PC-9 (cell line): ENCODE measurements at regions not wholly inside any gene's neighbourhood (a gene's known extent, or its start where the extent isn't known, plus 50 kb on each side); places are given as distances from the start of the nearest gene placed in this dataset.

Source experiments
- BruUV-seq: library from RNA; stranded (reverse); fragments of 400-500 nt; replicated peaks from 2 replicates; lab custom pipeline; 2021; lab: Mats Ljungman, UMichigan
- CTCF ChIA-PET: fragments of 300-600 bp; sonication (Branson Sonifier 250); formaldehyde crosslinking; loops from one replicate; lab custom pipeline; 2022; ENCODE audit warnings: antibody characterized with exemption; lab: Charles Lee
- POLR2A ChIA-PET: fragments of 300-600 bp; sonication (Branson Sonifier 250); formaldehyde crosslinking; loops from one replicate; lab custom pipeline; 2022; ENCODE audit warnings: antibody characterized with exemption; ENCODE audit not compliant: unreplicated experiment; lab: Charles Lee
- DNase-seq, 2 experiments: peaks; one replicate each; pipeline versions ENCODE4 v3.0.0 to v3.0.0-alpha.2; 2015 to 2022; ENCODE audit warnings: mixed read lengths in 1 of 2
- H2AFZ ChIP-seq: fragments of 200-600 bp; sonication (generic); 2 replicates; pipeline ENCODE4 v1.8.1; 2017; ENCODE audit warnings: antibody characterized with exemption
- H3F3A ChIP-seq: fragments of 200-600 bp; sonication (generic); 2 replicates; pipeline ENCODE4 v1.8.1; 2017; ENCODE audit warnings: antibody characterized with exemption, mild to moderate bottlenecking, low read depth; ENCODE audit not compliant: insufficient read depth
- H3K27ac ChIP-seq: fragments of 200-600 bp; sonication (generic); 2 replicates; pipeline ENCODE4 v1.6.1; 2016; ENCODE audit warnings: mixed run types
- H3K27me3 ChIP-seq: fragments of 200-600 bp; sonication (generic); 2 replicates; pipeline ENCODE4 v1.6.1; 2016; ENCODE audit warnings: low read depth, mixed run types; ENCODE audit not compliant: insufficient read depth
- H3K36me3 ChIP-seq: fragments of 200-600 bp; sonication (generic); 2 replicates; pipeline ENCODE4 v1.6.1; 2016; ENCODE audit warnings: low read depth, mixed run types
- H3K4me1 ChIP-seq: fragments of 200-600 bp; sonication (generic); replicated peaks from 2 replicates; pipeline ENCODE4 v1.6.1; 2016; ENCODE audit warnings: mixed run types; ENCODE audit not compliant: insufficient read depth
- H3K4me2 ChIP-seq: fragments of 200-600 bp; sonication (generic); 2 replicates; pipeline ENCODE4 v1.6.1; 2017; ENCODE audit warnings: mixed run types
- H3K4me3 ChIP-seq: fragments of 200-600 bp; sonication (generic); 2 replicates; pipeline ENCODE4 v1.6.1; 2016; ENCODE audit warnings: mixed run types
- H3K79me2 ChIP-seq: fragments of 200-600 bp; sonication (generic); 2 replicates; pipeline ENCODE4 v1.6.1; 2017; ENCODE audit warnings: low read depth, mixed run types
- H3K9me2 ChIP-seq: fragments of 200-600 bp; sonication (generic); 2 replicates; pipeline ENCODE4 v1.8.1; 2017; ENCODE audit warnings: mild to moderate bottlenecking; ENCODE audit not compliant: insufficient read depth
- H3K9me3 ChIP-seq: fragments of 200-600 bp; sonication (generic); 2 replicates; pipeline ENCODE4 v1.8.1; 2016; ENCODE audit warnings: low read depth; ENCODE audit not compliant: insufficient read depth
- H4K20me1 ChIP-seq: fragments of 200-600 bp; sonication (generic); 2 replicates; pipeline ENCODE4 v1.8.1; 2017; ENCODE audit not compliant: insufficient read depth
- CTCF ChIP-seq: fragments of 200-600 bp; sonication (generic); conservative IDR thresholded peaks from 2 replicates; pipeline ENCODE4 v1.6.1; 2017; ENCODE audit warnings: mixed run types, antibody characterized with exemption, mild to moderate bottlenecking, moderate library complexity
- EZH2 ChIP-seq: fragments of 200-600 bp; sonication (generic); IDR thresholded peaks from 2 replicates; pipeline ENCODE4 v1.8.0; 2017; ENCODE audit warnings: antibody characterized with exemption, low read depth
- intact Hi-C: fragments of 100-400 bp; cut with micrococcal nuclease; formaldehyde crosslinking; loops from one replicate; pipeline ENCODE4 v1.10.0; 2022; ENCODE audit not compliant: unreplicated experiment

GRCh38 chr1:43083375-43083891 is 88.7 kb downstream of the EBNA1BP2 start:
- no TSS peak for BruUV-seq
- no peak for DNase-seq
- H3K9me2 ChIP-seq = no peaks in the 10 kb centered on the region
- ChIA-PET POLR2A (no interaction called here), CTCF (no interaction called here)
- no peaks in the 10 kb centered on the region for H3F3A ChIP-seq
- intact Hi-C loops = no loop called here
- no peak overlapping the region for H3K4me2 ChIP-seq
- no peak overlapping the region for H3K4me3 ChIP-seq
- no peaks in the 10 kb centered on the region for H3K27me3 ChIP-seq
- no peaks in the 10 kb centered on the region for H3K4me1 ChIP-seq
- H3K27ac ChIP-seq = no peak overlapping the region
- H2AFZ ChIP-seq = no peak overlapping the region
- no peaks in the 10 kb centered on the region for H4K20me1 ChIP-seq
- no peaks in the 10 kb centered on the region for H3K9me3 ChIP-seq
- no peaks in the 10 kb centered on the region for H3K79me2 ChIP-seq
- no peak for TF ChIP-seq CTCF
- TF ChIP-seq EZH2 = no peak
- no peaks in the 10 kb centered on the region for H3K36me3 ChIP-seq

GRCh38 chr1:43082740-43083139 is 89.3 kb downstream of the EBNA1BP2 start:
- Histone ChIP-seq H2AFZ (no peak overlapping the region), H3K79me2 (no peaks in the 10 kb centered on the region)
- no TSS peak for BruUV-seq

GRCh38 chr1:43077273-43077672 is 94.8 kb downstream of the EBNA1BP2 start:
- POLR2A ChIA-PET = no interaction called here
- H3F3A ChIP-seq = peaks cover 5% of the 10 kb centered on the region; the same call in 1 of the 2 replicates
- intact Hi-C loops = no loop called here
- H3K9me2 ChIP-seq = no peaks in the 10 kb centered on the region
- CTCF ChIA-PET = interaction anchor here (0.6 kb wide), 1 partner anchor 790 kb away, joined by 3 read pairs; no protein-coding TSS in a partner anchor
- H3K4me2 ChIP-seq = no peak overlapping the region
- H3K36me3 ChIP-seq = no peaks in the 10 kb centered on the region
- H3K27ac ChIP-seq = no peak overlapping the region
- no peaks in the 10 kb centered on the region for H3K27me3 ChIP-seq
- peaks cover 6% of the 10 kb centered on the region; the same call in 1 of the 2 replicates for H3K4me1 ChIP-seq
- no peak overlapping the region for H2AFZ ChIP-seq
- H3K9me3 ChIP-seq = no peaks in the 10 kb centered on the region
- no TSS peak for BruUV-seq
- H4K20me1 ChIP-seq = no peaks in the 10 kb centered on the region
- no peaks in the 10 kb centered on the region for H3K79me2 ChIP-seq
- DNase-seq = no peak
- H3K4me3 ChIP-seq = no peak overlapping the region
- TF ChIP-seq EZH2 (no peak), CTCF (no peak)

More at GRCh38 chr1:43082740-43083139, 89.3 kb downstream of the EBNA1BP2 start:
- no peak for TF ChIP-seq EZH2
- no peak for TF ChIP-seq CTCF
- H3K27me3 ChIP-seq = no peaks in the 10 kb centered on the region
- intact Hi-C loops = no loop called here
- DNase-seq = no peak
- H3K4me1 ChIP-seq = no peaks in the 10 kb centered on the region
- CTCF ChIA-PET = no interaction called here
- H3K9me2 ChIP-seq = no peaks in the 10 kb centered on the region
- H3K36me3 ChIP-seq = no peaks in the 10 kb centered on the region
- H3K4me2 ChIP-seq = no peak overlapping the region
- no peak overlapping the region for H3K4me3 ChIP-seq
- H4K20me1 ChIP-seq = no peaks in the 10 kb centered on the region
- H3K9me3 ChIP-seq = no peaks in the 10 kb centered on the region
- H3F3A ChIP-seq = no peaks in the 10 kb centered on the region
- no peak overlapping the region for H3K27ac ChIP-seq
- POLR2A ChIA-PET = no interaction called here
